ENCODE measurements at regions not wholly inside any gene's neighbourhood (a gene's known extent, or its start where the extent isn't known, plus 50 kb on each side); places are given as distances from the start of the nearest gene placed in this dataset.

GRCh38 chr12:58363971-58364370, 422.6 kb downstream of the ATP23 start:
- no peak for TF ChIP-seq CTCF (IDR thresholded peaks at IDR 0.05)
- TF ChIP-seq POLR2A (IDR thresholded peaks at IDR 0.05): no peak
- TF ChIP-seq POLR2AphosphoS5 (IDR thresholded peaks at IDR 0.05): no peak

Data from gastroesophageal sphincter (tissue), 3 donors.